Ishikawa (cell line): ENCODE measurements at regions not wholly inside any gene's neighbourhood (a gene's known extent, or its start where the extent isn't known, plus 50 kb on each side); places are given as distances from the start of the nearest gene placed in this dataset.

Experiments used
- CEBPB ChIP-seq: IDR thresholded peaks from 2 replicates; pipeline ENCODE4 v1.6.1; 2012
- CREB1 ChIP-seq: IDR thresholded peaks from 2 replicates; pipeline ENCODE4 v1.6.1; 2012; ENCODE audit warnings: low read depth
- EGR1 ChIP-seq: IDR thresholded peaks from 2 replicates; pipeline ENCODE4 v1.6.1; 2012
- EP300 ChIP-seq: IDR thresholded peaks from 2 replicates; pipeline ENCODE4 v1.6.1; 2012; ENCODE audit warnings: borderline replicate concordance
- FOXM1 ChIP-seq: IDR thresholded peaks from 2 replicates; pipeline ENCODE4 v1.6.1; 2012; ENCODE audit warnings: low read depth, borderline replicate concordance
- NFIC ChIP-seq: IDR thresholded peaks from 2 replicates; pipeline ENCODE4 v1.6.1; 2012
- RAD21 ChIP-seq: IDR thresholded peaks from 2 replicates; pipeline ENCODE4 v1.6.1; 2012; ENCODE audit warnings: low read depth
- TAF1 ChIP-seq: IDR thresholded peaks from 2 replicates; pipeline ENCODE4 v1.6.1; 2012; ENCODE audit warnings: low read depth, mild to moderate bottlenecking
- TCF12 ChIP-seq: IDR thresholded peaks from 2 replicates; pipeline ENCODE4 v1.6.1; 2012; ENCODE audit warnings: low read depth
- YY1 ChIP-seq: IDR thresholded peaks from 2 replicates; pipeline ENCODE4 v1.6.1; 2012; ENCODE audit warnings: low read depth
- ZBTB7A ChIP-seq: IDR thresholded peaks from 2 replicates; pipeline ENCODE4 v1.6.1; 2012; ENCODE audit warnings: low read depth
- TF ChIP-seq, protein P1 (sequence below): IDR thresholded peaks from 2 replicates; pipeline ENCODE4 v1.6.1; 2012; ENCODE audit warnings: low read depth, mild to moderate bottlenecking
- TF ChIP-seq, protein P2 (sequence below): IDR thresholded peaks from 2 replicates; pipeline ENCODE4 v1.6.1; 2012
- TF ChIP-seq, protein P3 (sequence below): IDR thresholded peaks from 2 replicates; pipeline ENCODE4 v1.6.1; 2012

DNA sequence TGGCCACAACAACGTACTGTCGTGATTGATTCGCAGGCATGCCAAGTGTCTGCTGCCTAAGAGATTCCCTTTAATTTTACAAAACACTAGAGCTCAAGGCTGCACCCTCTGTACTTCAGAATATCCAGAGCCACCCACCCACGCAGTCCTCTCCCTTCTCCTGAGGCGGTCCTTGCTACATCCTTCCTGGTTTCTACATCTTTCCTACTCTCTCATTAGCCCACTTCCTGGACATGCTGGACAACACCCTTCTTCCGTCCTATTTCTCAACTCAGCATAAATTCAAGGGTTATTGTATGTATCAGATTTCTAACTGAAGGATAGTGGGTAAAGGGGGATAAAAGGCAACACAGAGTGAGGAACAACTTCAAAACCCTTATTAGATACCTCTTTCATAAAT lies 148.4 kb upstream of the MAP3K1 start:
- no peak for TF ChIP-seq CEBPB
- TF ChIP-seq, protein P1, sequence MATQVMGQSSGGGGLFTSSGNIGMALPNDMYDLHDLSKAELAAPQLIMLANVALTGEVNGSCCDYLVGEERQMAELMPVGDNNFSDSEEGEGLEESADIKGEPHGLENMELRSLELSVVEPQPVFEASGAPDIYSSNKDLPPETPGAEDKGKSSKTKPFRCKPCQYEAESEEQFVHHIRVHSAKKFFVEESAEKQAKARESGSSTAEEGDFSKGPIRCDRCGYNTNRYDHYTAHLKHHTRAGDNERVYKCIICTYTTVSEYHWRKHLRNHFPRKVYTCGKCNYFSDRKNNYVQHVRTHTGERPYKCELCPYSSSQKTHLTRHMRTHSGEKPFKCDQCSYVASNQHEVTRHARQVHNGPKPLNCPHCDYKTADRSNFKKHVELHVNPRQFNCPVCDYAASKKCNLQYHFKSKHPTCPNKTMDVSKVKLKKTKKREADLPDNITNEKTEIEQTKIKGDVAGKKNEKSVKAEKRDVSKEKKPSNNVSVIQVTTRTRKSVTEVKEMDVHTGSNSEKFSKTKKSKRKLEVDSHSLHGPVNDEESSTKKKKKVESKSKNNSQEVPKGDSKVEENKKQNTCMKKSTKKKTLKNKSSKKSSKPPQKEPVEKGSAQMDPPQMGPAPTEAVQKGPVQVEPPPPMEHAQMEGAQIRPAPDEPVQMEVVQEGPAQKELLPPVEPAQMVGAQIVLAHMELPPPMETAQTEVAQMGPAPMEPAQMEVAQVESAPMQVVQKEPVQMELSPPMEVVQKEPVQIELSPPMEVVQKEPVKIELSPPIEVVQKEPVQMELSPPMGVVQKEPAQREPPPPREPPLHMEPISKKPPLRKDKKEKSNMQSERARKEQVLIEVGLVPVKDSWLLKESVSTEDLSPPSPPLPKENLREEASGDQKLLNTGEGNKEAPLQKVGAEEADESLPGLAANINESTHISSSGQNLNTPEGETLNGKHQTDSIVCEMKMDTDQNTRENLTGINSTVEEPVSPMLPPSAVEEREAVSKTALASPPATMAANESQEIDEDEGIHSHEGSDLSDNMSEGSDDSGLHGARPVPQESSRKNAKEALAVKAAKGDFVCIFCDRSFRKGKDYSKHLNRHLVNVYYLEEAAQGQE: no peak
- no peak for TF ChIP-seq RAD21
- TF ChIP-seq EP300: no peak
- no peak for TF ChIP-seq CREB1
- no peak for TF ChIP-seq YY1
- no peak for TF ChIP-seq FOXM1
- TF ChIP-seq, protein P2, sequence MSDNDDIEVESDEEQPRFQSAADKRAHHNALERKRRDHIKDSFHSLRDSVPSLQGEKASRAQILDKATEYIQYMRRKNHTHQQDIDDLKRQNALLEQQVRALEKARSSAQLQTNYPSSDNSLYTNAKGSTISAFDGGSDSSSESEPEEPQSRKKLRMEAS: no peak
- no peak for TF ChIP-seq NFIC
- no peak for TF ChIP-seq EGR1
- TF ChIP-seq TAF1: no peak
- no peak for TF ChIP-seq ZBTB7A
- TF ChIP-seq TCF12: no peak
- TF ChIP-seq, protein P3, sequence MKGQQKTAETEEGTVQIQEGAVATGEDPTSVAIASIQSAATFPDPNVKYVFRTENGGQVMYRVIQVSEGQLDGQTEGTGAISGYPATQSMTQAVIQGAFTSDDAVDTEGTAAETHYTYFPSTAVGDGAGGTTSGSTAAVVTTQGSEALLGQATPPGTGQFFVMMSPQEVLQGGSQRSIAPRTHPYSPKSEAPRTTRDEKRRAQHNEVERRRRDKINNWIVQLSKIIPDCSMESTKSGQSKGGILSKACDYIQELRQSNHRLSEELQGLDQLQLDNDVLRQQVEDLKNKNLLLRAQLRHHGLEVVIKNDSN: no peak
